SK-N-SH (cell line): ENCODE measurements at regions not wholly inside any gene's neighbourhood (a gene's known extent, or its start where the extent isn't known, plus 50 kb on each side); places are given as distances from the start of the nearest gene placed in this dataset.

Experiments
- CTCF ChIA-PET: fragments of 300-600, 350-600 bp; formaldehyde crosslinking; extraction: SDS; loops from one replicate; lab custom pipeline; 2021; lab: Yijun Ruan, JAX
- POLR2A ChIA-PET: fragments of 350-600 bp; sonication (Branson Sonifier 250); formaldehyde crosslinking; extraction: SDS; loops from one replicate; lab custom pipeline; 2020; ENCODE audit warnings: antibody characterized with exemption, inconsistent platforms; lab: Yijun Ruan, JAX
- DNase-seq: peaks from one replicate; pipeline ENCODE4 v3.0.0; 2012
- H2AFZ ChIP-seq: fragments of 200-600 bp; sonication (generic); 2 replicates; pipeline ENCODE4 v1.8.1; 2016; ENCODE audit warnings: antibody characterized with exemption, mild to moderate bottlenecking, low read depth
- H3F3A ChIP-seq: fragments of 200-600 bp; sonication (generic); replicated peaks from 2 replicates; pipeline ENCODE3; 2016; ENCODE audit warnings: antibody characterized with exemption, mild to moderate bottlenecking; ENCODE audit not compliant: insufficient read depth
- H3K27ac ChIP-seq, 2 experiments: fragments of 200-500 bp in 1 of 2; fragments of 200-600 bp in 1 of 2; sonication (Bioruptor generic) in 1 of 2; sonication (generic), shearing (Covaris generic) in 1 of 2; 2 replicates each; pipeline versions ENCODE4 v1.5.1 to v1.6.1; 2014 to 2016; ENCODE audit warnings: low read depth in 2 of 2, inconsistent platforms in 1 of 2, low read length in 1 of 2, mild to moderate bottlenecking in 1 of 2, mixed read lengths in 1 of 2
- H3K27me3 ChIP-seq: fragments of 200-600 bp; sonication (generic), shearing (Covaris generic); 2 replicates; pipeline ENCODE4 v1.6.1; 2016; ENCODE audit warnings: mixed run types; ENCODE audit not compliant: insufficient read depth
- H3K36me3 ChIP-seq, 2 experiments: fragments of 200-500 bp in 1 of 2; fragments of 200-600 bp in 1 of 2; sonication (Bioruptor generic) in 1 of 2; sonication (generic) in 1 of 2; replicated peaks in 1 of 2; 2 replicates each; pipeline versions ENCODE3 to v1.5.1; 2014 to 2016; ENCODE audit warnings: low read length in 1 of 2, mild to moderate bottlenecking in 1 of 2; ENCODE audit not compliant: insufficient read depth in 2 of 2, control insufficient read depth in 1 of 2
- H3K4me1 ChIP-seq, 2 experiments: fragments of 200-500 bp in 1 of 2; fragments of 200-600 bp in 1 of 2; sonication (Bioruptor generic) in 1 of 2; sonication (generic), shearing (Covaris generic) in 1 of 2; 2 replicates each; pipeline versions ENCODE4 v1.5.1 to v1.6.1; 2014 to 2016; ENCODE audit warnings: low read depth in 1 of 2, low read length in 1 of 2, mixed run types in 1 of 2; ENCODE audit not compliant: insufficient read depth in 2 of 2, control insufficient read depth in 1 of 2
- H3K4me2 ChIP-seq: fragments of 200-600 bp; sonication (generic), shearing (Covaris generic); 2 replicates; pipeline ENCODE4 v1.6.1; 2017; ENCODE audit warnings: mixed run types
- H3K4me3 ChIP-seq, 2 experiments: fragments of 200-500 bp in 1 of 2; fragments of 200-600 bp in 1 of 2; sonication (Bioruptor generic) in 1 of 2; sonication (generic), shearing (Covaris generic) in 1 of 2; 2 replicates each; pipeline versions ENCODE4 v1.5.1 to v1.8.1; 2014 to 2016; ENCODE audit warnings: low read depth in 2 of 2, inconsistent platforms in 1 of 2, low read length in 1 of 2, mild to moderate bottlenecking in 1 of 2, mixed read lengths in 1 of 2, moderate library complexity in 1 of 2
- H3K79me2 ChIP-seq: fragments of 200-600 bp; sonication (generic); 2 replicates; pipeline ENCODE4 v1.8.1; 2017; ENCODE audit warnings: mild to moderate bottlenecking; ENCODE audit not compliant: insufficient read depth
- H3K9ac ChIP-seq: fragments of 200-600 bp; sonication (generic); 2 replicates; pipeline ENCODE4 v1.6.1; 2017; ENCODE audit warnings: mixed run types
- H3K9me2 ChIP-seq: fragments of 200-600 bp; sonication (generic); 2 replicates; pipeline ENCODE4 v1.6.1; 2017; ENCODE audit warnings: mixed run types
- H3K9me3 ChIP-seq: fragments of 200-600 bp; sonication (generic); 2 replicates; pipeline ENCODE4 v1.6.1; 2017; ENCODE audit warnings: mixed run types, mild to moderate bottlenecking, moderate library complexity
- H4K20me1 ChIP-seq: fragments of 200-600 bp; sonication (generic); 2 replicates; pipeline ENCODE4 v1.6.1; 2017; ENCODE audit warnings: mild to moderate bottlenecking, mixed run types; ENCODE audit not compliant: insufficient read depth
- ELF1 ChIP-seq: IDR thresholded peaks from 2 replicates; pipeline ENCODE4 v1.4.0; 2012
- EP300 ChIP-seq, 2 experiments: IDR thresholded peaks; 2 replicates each; pipeline versions ENCODE4 v1.4.0 to v1.6.1; 2012; ENCODE audit warnings: borderline replicate concordance in 1 of 2, low read depth in 1 of 2, low read length in 1 of 2
- EZH2phosphoT487 ChIP-seq: fragments of 200-600 bp; sonication (generic); IDR thresholded peaks from 2 replicates; pipeline ENCODE4 v1.6.1; 2017; ENCODE audit warnings: low read depth, mixed run types, mild to moderate bottlenecking, antibody characterized with exemption, moderate library complexity, borderline replicate concordance
- FOSL2 ChIP-seq: IDR thresholded peaks from 2 replicates; pipeline ENCODE4 v1.4.0; 2012; ENCODE audit warnings: low read depth, mild to moderate bottlenecking, moderate library complexity, borderline replicate concordance
- GATA2 ChIP-seq: sonication (generic); formaldehyde crosslinking; IDR thresholded peaks from 2 replicates; pipeline ENCODE4 v1.5.0; 2020; ENCODE audit warnings: mild to moderate bottlenecking, missing genetic modification reagents
- MXI1 ChIP-seq: IDR thresholded peaks from 2 replicates; pipeline ENCODE4 v1.6.1; 2012; ENCODE audit warnings: mild to moderate bottlenecking, low read depth, low read length, improper control_type of control experiment
- RFX5 ChIP-seq: IDR thresholded peaks from 2 replicates; pipeline ENCODE4 v1.6.1; 2012; ENCODE audit warnings: mild to moderate bottlenecking, improper control_type of control experiment, low read length
- SIN3A ChIP-seq: IDR thresholded peaks from 2 replicates; pipeline ENCODE4 v1.6.1; 2012; ENCODE audit warnings: low read depth, mild to moderate bottlenecking, low read length, moderate library complexity, borderline replicate concordance
- SMC3 ChIP-seq: IDR thresholded peaks from 2 replicates; pipeline ENCODE4 v1.6.1; 2012; ENCODE audit warnings: low read depth, low read length, improper control_type of control experiment
- TAF1 ChIP-seq: IDR thresholded peaks from 2 replicates; pipeline ENCODE4 v1.6.1; 2012; ENCODE audit warnings: low read depth, mild to moderate bottlenecking, low read length, moderate library complexity, borderline replicate concordance
- YY1 ChIP-seq: IDR thresholded peaks from 2 replicates; pipeline ENCODE4 v1.4.0; 2012; ENCODE audit warnings: low read depth, mild to moderate bottlenecking
- TF ChIP-seq, protein P1 (sequence below): IDR thresholded peaks from 2 replicates; pipeline ENCODE4 v1.6.1; 2012; ENCODE audit warnings: mild to moderate bottlenecking, low read depth, low read length, moderate library complexity
- TF ChIP-seq, protein P2 (sequence below): fragments of 150-350 bp; IDR thresholded peaks from 2 replicates; pipeline ENCODE4 v1.6.1; 2016; ENCODE audit warnings: mild to moderate bottlenecking, low read depth, low read length
- TF ChIP-seq, protein P3 (sequence below): IDR thresholded peaks from 2 replicates; pipeline ENCODE4; 2012

DNA sequence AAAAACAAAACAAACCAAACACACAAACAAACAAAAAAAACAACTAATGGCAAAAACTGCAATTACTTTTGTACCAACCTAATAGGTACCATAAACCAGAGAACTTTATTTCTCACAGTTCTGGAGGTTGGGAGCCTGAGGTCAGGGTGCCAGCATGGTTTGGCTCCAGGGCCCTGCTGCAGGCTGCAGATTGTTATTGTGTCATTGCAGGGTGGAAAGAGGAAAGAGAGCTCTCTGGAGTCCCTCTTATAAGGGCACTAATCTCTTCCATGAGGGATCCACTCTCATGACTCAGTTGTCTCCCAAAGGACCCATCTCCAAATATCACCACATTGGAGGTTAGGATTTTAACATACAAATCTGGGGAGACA is 64.9 kb upstream of the CPEB4 start:
- Histone ChIP-seq H4K20me1 (no peaks in the 10 kb centered on the region), H3K27me3 (no peaks in the 10 kb centered on the region), H3K9me2 (no peaks in the 10 kb centered on the region), H3K4me3 (no peak overlapping the region), H3K4me2 (no peak overlapping the region), H3F3A (no peaks in the 10 kb centered on the region), H3K9me3 (no peaks in the 10 kb centered on the region)
- no peak for DNase-seq
- CTCF ChIA-PET: interaction anchor here (0.7 kb wide), 1 partner anchor 63 kb away, joined by 3 read pairs; no protein-coding TSS in a partner anchor
- TF ChIP-seq GATA2 (CRISPR knock-in tag) (no peak), TAF1 (no peak), RFX5 (no peak), MXI1 (no peak), YY1 (no peak), ELF1 (no peak), EP300 (IDR thresholded peaks at IDR 0.05; ENCODE audit: borderline replicate concordance in 1 of 2, low read depth in 1 of 2, low read length in 1 of 2) (no peak), FOSL2 (no peak), EZH2phosphoT487 (no peak), SIN3A (no peak), SMC3 (no peak)
- TF ChIP-seq, protein P1, sequence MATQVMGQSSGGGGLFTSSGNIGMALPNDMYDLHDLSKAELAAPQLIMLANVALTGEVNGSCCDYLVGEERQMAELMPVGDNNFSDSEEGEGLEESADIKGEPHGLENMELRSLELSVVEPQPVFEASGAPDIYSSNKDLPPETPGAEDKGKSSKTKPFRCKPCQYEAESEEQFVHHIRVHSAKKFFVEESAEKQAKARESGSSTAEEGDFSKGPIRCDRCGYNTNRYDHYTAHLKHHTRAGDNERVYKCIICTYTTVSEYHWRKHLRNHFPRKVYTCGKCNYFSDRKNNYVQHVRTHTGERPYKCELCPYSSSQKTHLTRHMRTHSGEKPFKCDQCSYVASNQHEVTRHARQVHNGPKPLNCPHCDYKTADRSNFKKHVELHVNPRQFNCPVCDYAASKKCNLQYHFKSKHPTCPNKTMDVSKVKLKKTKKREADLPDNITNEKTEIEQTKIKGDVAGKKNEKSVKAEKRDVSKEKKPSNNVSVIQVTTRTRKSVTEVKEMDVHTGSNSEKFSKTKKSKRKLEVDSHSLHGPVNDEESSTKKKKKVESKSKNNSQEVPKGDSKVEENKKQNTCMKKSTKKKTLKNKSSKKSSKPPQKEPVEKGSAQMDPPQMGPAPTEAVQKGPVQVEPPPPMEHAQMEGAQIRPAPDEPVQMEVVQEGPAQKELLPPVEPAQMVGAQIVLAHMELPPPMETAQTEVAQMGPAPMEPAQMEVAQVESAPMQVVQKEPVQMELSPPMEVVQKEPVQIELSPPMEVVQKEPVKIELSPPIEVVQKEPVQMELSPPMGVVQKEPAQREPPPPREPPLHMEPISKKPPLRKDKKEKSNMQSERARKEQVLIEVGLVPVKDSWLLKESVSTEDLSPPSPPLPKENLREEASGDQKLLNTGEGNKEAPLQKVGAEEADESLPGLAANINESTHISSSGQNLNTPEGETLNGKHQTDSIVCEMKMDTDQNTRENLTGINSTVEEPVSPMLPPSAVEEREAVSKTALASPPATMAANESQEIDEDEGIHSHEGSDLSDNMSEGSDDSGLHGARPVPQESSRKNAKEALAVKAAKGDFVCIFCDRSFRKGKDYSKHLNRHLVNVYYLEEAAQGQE: no peak
- TF ChIP-seq, protein P2, sequence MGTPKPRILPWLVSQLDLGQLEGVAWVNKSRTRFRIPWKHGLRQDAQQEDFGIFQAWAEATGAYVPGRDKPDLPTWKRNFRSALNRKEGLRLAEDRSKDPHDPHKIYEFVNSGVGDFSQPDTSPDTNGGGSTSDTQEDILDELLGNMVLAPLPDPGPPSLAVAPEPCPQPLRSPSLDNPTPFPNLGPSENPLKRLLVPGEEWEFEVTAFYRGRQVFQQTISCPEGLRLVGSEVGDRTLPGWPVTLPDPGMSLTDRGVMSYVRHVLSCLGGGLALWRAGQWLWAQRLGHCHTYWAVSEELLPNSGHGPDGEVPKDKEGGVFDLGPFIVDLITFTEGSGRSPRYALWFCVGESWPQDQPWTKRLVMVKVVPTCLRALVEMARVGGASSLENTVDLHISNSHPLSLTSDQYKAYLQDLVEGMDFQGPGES: no peak
- TF ChIP-seq, protein P3, sequence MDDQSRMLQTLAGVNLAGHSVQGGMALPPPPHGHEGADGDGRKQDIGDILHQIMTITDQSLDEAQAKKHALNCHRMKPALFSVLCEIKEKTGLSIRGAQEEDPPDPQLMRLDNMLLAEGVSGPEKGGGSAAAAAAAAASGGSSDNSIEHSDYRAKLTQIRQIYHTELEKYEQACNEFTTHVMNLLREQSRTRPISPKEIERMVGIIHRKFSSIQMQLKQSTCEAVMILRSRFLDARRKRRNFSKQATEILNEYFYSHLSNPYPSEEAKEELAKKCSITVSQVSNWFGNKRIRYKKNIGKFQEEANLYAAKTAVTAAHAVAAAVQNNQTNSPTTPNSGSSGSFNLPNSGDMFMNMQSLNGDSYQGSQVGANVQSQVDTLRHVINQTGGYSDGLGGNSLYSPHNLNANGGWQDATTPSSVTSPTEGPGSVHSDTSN: no peak
- TF ChIP-seq, all 33 proteins: peak for 0
- Histone ChIP-seq H3K27ac (no peak overlapping the region), H2AFZ (no peak overlapping the region), H3K4me1 (peaks cover 0 to 8% of the 10 kb centered on the region in 2 experiments; a peak in 1 of 4 replicates), H3K79me2 (no peaks in the 10 kb centered on the region), H3K9ac (no peak overlapping the region), H3K36me3 (no peaks in the 10 kb centered on the region)
- POLR2A ChIA-PET: no interaction called here
